Ovary (tissue), 3 donors: ENCODE measurements at regions not wholly inside any gene's neighbourhood (a gene's known extent, or its start where the extent isn't known, plus 50 kb on each side); places are given as distances from the start of the nearest gene placed in this dataset.

ENCODE experiments used
- CTCF ChIP-seq, 3 donors: fragments of 450-650 bp in 2 of 3; fragments of 200-600 bp in 1 of 3; IDR thresholded peaks; one replicate each; pipeline versions ENCODE4 v1.5.1 to v1.8.0; 2016 to 2022; ENCODE audit warnings: antibody characterized with exemption in 3 of 3, mild to moderate bottlenecking in 1 of 3
- EP300 ChIP-seq: sonication (generic); formaldehyde crosslinking; IDR thresholded peaks from one replicate; pipeline ENCODE4 v1.6.1; 2017; ENCODE audit warnings: antibody characterized with exemption
- donor health status: DM: no; HTN: no; CAD: no.

DNA sequence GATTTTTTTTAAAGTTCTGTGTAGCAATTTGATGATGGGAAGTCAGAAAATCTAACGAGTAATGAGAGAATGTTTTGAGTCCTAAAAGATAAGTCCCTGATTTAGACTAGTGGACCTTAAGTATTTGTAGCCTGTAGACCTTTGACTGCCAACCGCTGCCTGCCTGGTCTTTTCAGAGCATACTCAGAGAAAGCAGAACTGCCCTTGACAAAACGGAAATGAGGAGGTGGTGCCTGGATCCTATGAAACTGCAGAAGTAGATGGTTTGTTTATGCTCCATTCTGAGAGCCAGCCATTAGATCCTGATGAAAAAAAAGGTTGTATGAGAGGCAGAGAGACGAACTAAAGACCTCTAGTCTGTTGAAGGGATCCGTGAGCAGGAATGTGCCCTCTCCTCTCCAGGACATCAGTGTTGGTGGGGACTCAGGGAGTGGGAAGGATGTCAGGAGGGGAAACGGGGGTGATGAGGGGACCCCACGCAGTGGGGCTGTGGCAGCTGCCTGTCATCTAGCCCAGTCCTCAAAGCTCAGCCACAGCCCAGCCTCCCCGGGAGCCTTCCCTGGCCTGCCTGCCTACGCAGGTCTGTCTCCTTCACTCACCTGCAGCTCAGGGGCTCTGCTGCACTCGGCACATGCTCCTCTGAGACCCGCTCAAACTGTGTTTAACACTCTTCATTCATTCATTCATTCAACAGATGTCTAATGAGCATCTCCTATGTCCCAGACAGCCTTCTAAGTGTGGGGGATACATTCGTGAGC, 447.5 kb downstream of the AACS start:
- no peak for TF ChIP-seq CTCF (IDR thresholded peaks at IDR 0.05)
- no peak for TF ChIP-seq EP300
